Lung (tissue), 11 donors: ENCODE measurements at regions not wholly inside any gene's neighbourhood (a gene's known extent, or its start where the extent isn't known, plus 50 kb on each side); places are given as distances from the start of the nearest gene placed in this dataset.

Experiments used
- ATAC-seq: fragments of 200-7000 bp; cut with Tn5 transposase; one replicate; pipeline ENCODE4 v1.9.1; 2020; ENCODE audit warnings: moderate number of reproducible peaks; ENCODE audit not compliant: insufficient read depth, low FRiP score
- DNase-seq, 3 donors: peaks; one replicate each; pipeline ENCODE4 v3.0.0-alpha.2; 2013 to 2017
- H3K27ac ChIP-seq, 2 donors: one replicate each; pipeline ENCODE4 v1.5.1; 2013; ENCODE audit warnings: mild to moderate bottlenecking in 2 of 2, moderate library complexity in 2 of 2, control low read depth in 1 of 2, inconsistent platforms in 1 of 2, low read depth in 1 of 2, low read length in 1 of 2
- H3K27me3 ChIP-seq, 3 donors: one replicate each; pipeline ENCODE4 v1.5.1; 2013; ENCODE audit warnings: low read length in 2 of 3; ENCODE audit not compliant: control insufficient read depth in 3 of 3, insufficient read depth in 3 of 3
- H3K36me3 ChIP-seq, 4 donors: one replicate each; pipeline ENCODE4 v1.5.1; 2013; ENCODE audit warnings: low read length in 4 of 4, mild to moderate bottlenecking in 1 of 4, moderate library complexity in 1 of 4; ENCODE audit not compliant: control insufficient read depth in 4 of 4, insufficient read depth in 4 of 4
- H3K4me1 ChIP-seq, 5 donors: one replicate each; pipeline ENCODE4 v1.5.1; 2013; ENCODE audit warnings: low read length in 5 of 5, mild to moderate bottlenecking in 2 of 5, moderate library complexity in 1 of 5; ENCODE audit not compliant: control insufficient read depth in 5 of 5, insufficient read depth in 5 of 5
- H3K4me3 ChIP-seq: one replicate; pipeline ENCODE4 v1.5.1; 2013; ENCODE audit warnings: mild to moderate bottlenecking, control low read depth, moderate library complexity
- H3K9ac ChIP-seq, 2 donors: one replicate each; pipeline ENCODE4 v1.5.1; 2013; ENCODE audit warnings: low read length in 2 of 2, control low read depth in 1 of 2; ENCODE audit not compliant: insufficient read depth in 1 of 2
- H3K9me3 ChIP-seq, 4 donors: one replicate each; pipeline ENCODE4 v1.5.1; 2013; ENCODE audit warnings: low read length in 3 of 4, mild to moderate bottlenecking in 1 of 4, moderate library complexity in 1 of 4; ENCODE audit not compliant: control insufficient read depth in 4 of 4, insufficient read depth in 3 of 4
- CTCF ChIP-seq: IDR thresholded peaks from 2 replicates; pipeline ENCODE4 v1.5.1; 2012; ENCODE audit warnings: mild to moderate bottlenecking; ENCODE audit errors: control extremely low read depth, extremely low read depth
- WGBS, 2 donors: extraction: QIAGEN DNeasy Blood & Tissue Kit; methylation state at CpG; one replicate each; pipeline ENCODE4 v1.1.7; 2013; 5-methylcytosine and 5-hydroxymethylcytosine counted together
- donor health status: control.
- donor health status: control.
- donor health status: Bipolar disorder and iron deficiency.
- donor health status: healthy.
- donor health status: DM: yes; HTN: yes; CAD: no.

- Histone ChIP-seq H3K4me3 (no peak overlapping the region), H3K9ac (no peak overlapping the region), H3K36me3 (no peaks in the 10 kb centered on the region), H3K9me3 (peaks cover 0 to 9% (median 5%) of the 10 kb centered on the region in 4 donors), H3K27ac (no peak overlapping the region), H3K27me3 (no peaks in the 10 kb centered on the region), H3K4me1 (no peaks in the 10 kb centered on the region)
- TF ChIP-seq CTCF, result no peak
- ATAC-seq (no peak), DNase-seq (no peak)
These were observed 215.5 kb upstream of the CHRM3 start for GRCh38 chr1:239170828-239171227.

- WGBS, 2 donors, result 65 to 72% methylated on average over 1 of the region's 1 CpG
These were observed 217.1 kb upstream of the CHRM3 start for GRCh38 chr1:239169276-239169675.

GRCh38 chr1:239164451-239165180 is 221.8 kb upstream of the CHRM3 start:
- Histone ChIP-seq H3K4me1 (no peaks in the 10 kb centered on the region), H3K9ac (no peak overlapping the region), H3K27ac (no peak overlapping the region), H3K9me3 (peaks cover 0 to 9% (median 5%) of the 10 kb centered on the region in 4 donors), H3K27me3 (no peaks in the 10 kb centered on the region), H3K4me3 (no peak overlapping the region), H3K36me3 (no peaks in the 10 kb centered on the region)
- no peak for DNase-seq
- 92 to 93% methylated on average over 4 of the region's 4 CpGs for WGBS, 2 donors
- TF ChIP-seq CTCF, result no peak
- no peak for ATAC-seq

More at GRCh38 chr1:239169276-239169675, 217.1 kb upstream of the CHRM3 start:
- Histone ChIP-seq H3K4me1 (no peaks in the 10 kb centered on the region), H3K9ac (no peak overlapping the region), H3K27ac (no peak overlapping the region), H3K9me3 (peaks cover 0 to 9% (median 5%) of the 10 kb centered on the region in 4 donors), H3K27me3 (no peaks in the 10 kb centered on the region), H3K4me3 (no peak overlapping the region), H3K36me3 (no peaks in the 10 kb centered on the region)
- TF ChIP-seq CTCF, result no peak
- DNase-seq (no peak), ATAC-seq (no peak)
